HAP-1 (cell line): ENCODE measurements at regions not wholly inside any gene's neighbourhood (a gene's known extent, or its start where the extent isn't known, plus 50 kb on each side); places are given as distances from the start of the nearest gene placed in this dataset.

Source experiments
- DNase-seq, 2 experiments: peaks; one replicate each; pipeline ENCODE4 v3.0.0-alpha.2; 2016 to 2020; ENCODE audit warnings: low spot score in 2 of 2
- H3K27me3 ChIP-seq: fragments of 250-450 bp; sonication (Bioruptor Pico); 2 replicates; pipeline ENCODE4 v1.5.1; 2020; ENCODE audit warnings: low read depth, mild to moderate bottlenecking, moderate library complexity
- H3K36me3 ChIP-seq: fragments of 250-450 bp; sonication (Bioruptor Pico); replicated peaks from 2 replicates; pipeline ENCODE4 v1.5.1; 2020; ENCODE audit warnings: mild to moderate bottlenecking
- H3K4me1 ChIP-seq: fragments of 250-450 bp; sonication (Bioruptor Pico); 2 replicates; pipeline ENCODE4 v1.5.1; 2020; ENCODE audit warnings: mild to moderate bottlenecking
- H3K4me3 ChIP-seq: fragments of 250-450 bp; sonication (Bioruptor Pico); 2 replicates; pipeline ENCODE4 v1.5.1; 2020; ENCODE audit warnings: mild to moderate bottlenecking, moderate library complexity
- H3K9me3 ChIP-seq: fragments of 250-450 bp; sonication (Bioruptor Pico); 2 replicates; pipeline ENCODE4 v1.5.1; 2020; ENCODE audit warnings: mild to moderate bottlenecking, moderate library complexity
- in situ Hi-C: fragments of 300-500 bp; cut with MboI; formaldehyde crosslinking; loops from 3 replicates; pipeline ENCODE4 v1.14.3; 2020; ENCODE audit warnings: low sequenced_read_pairs, inconsistent platforms, mixed read lengths

- no peak overlapping the region for H3K4me3 ChIP-seq
- no peaks in the 10 kb centered on the region for H3K36me3 ChIP-seq
- no peaks in the 10 kb centered on the region for H3K27me3 ChIP-seq
- no peaks in the 10 kb centered on the region for H3K4me1 ChIP-seq
- H3K9me3 ChIP-seq = peaks cover 2% of the 10 kb centered on the region
- no peak for DNase-seq
- in situ Hi-C loops = no loop called here
Measured at GRCh38 chr12:41940571-41940970, 204.1 kb downstream of the GXYLT1 start.

DNA sequence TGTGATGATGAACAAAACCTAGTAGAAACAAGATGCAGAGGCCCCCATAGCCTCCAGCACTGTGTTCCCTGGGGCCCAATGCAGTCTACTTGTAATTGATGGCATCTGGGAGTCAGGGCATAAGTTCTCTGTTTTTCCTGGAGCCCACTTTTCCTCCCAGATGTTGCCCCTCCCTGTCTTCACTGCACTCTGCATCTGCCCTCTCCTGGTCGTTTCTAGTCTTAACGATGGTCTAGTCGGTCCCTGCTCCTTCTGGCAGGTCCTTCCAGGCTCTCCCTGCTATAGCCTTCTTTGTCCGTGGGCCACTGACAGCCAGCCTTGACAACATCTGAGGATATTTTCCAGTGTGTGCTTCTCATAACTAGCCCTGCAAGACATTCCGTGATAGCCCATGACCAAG, 208.3 kb downstream of the GXYLT1 start:
- DNase-seq = no peak
- Histone ChIP-seq H3K36me3 (no peaks in the 10 kb centered on the region), H3K27me3 (no peaks in the 10 kb centered on the region), H3K4me1 (peaks cover 8% of the 10 kb centered on the region), H3K4me3 (no peak overlapping the region), H3K9me3 (no peaks in the 10 kb centered on the region)
- in situ Hi-C loops = no loop called here

- Histone ChIP-seq H3K4me3 (no peak overlapping the region), H3K4me1 (peaks cover 11% of the 10 kb centered on the region), H3K27me3 (no peaks in the 10 kb centered on the region), H3K36me3 (no peaks in the 10 kb centered on the region), H3K9me3 (no peaks in the 10 kb centered on the region)
- DNase-seq = no peak
- in situ Hi-C loops = no loop called here
Measured at GRCh38 chr12:41935911-41936310, 208.8 kb downstream of the GXYLT1 start.

DNA sequence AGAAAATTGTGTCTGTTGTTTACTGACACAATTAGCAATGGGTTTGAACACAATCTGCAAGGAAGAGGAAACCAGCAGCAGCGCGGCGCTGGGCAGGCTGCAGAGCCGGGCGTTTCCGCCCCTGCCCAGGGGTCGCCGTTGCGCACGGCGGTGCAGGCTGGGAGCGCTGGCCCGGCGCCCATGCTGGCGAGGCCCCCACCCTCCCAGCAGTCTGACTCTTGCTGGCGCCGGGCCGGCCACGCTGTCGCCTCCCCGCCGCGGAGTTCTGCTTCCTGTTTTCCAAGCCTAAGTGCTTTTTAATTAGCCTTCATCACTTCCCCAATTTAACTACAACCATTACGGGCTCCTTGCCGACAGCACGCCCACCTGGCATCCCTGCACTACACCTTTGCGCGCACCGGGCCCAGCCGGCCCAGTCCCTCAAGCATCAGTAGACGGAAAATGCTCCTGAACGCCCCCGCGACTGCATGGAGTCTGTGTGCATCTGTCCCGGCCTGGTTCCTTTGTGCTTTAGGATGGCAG, 212.1 kb downstream of the GXYLT1 start:
- peak; percentile 37 to 74 for DNase-seq
- Histone ChIP-seq H3K4me1 (peaks cover 17% of the 10 kb centered on the region), H3K27me3 (no peaks in the 10 kb centered on the region), H3K36me3 (no peaks in the 10 kb centered on the region), H3K9me3 (no peaks in the 10 kb centered on the region), H3K4me3 (peak overlapping the region; percentile 21)
- in situ Hi-C loops = no loop called here

GRCh38 chr12:41930866-41931437, 213.7 kb downstream of the GXYLT1 start:
- no peak for DNase-seq
- in situ Hi-C loops = no loop called here
- H3K9me3 ChIP-seq = no peaks in the 10 kb centered on the region

DNA sequence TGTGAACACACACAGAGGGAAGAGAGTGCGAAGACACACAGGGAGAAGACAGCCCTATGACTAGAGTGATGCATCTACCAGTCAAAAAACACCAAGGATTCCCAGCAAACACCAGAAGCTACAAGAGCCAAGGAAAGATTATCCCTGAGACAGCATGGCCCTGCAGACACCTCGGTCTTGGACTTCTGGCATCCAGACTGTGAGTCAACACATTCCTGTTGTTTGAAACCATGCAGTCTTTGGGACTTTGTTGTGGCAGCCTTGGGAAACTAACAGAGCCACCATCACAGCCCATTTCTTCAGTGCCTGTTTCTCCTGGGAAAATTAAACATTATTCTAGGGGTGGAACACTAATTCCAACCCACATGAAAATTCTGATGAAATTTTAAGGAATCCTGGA, 220.6 kb downstream of the GXYLT1 start:
- in situ Hi-C loops = no loop called here
- no peak for DNase-seq
- no peaks in the 10 kb centered on the region; the same call in 1 of the 2 replicates for H3K9me3 ChIP-seq
- no peaks in the 10 kb centered on the region for H3K36me3 ChIP-seq
- H3K4me1 ChIP-seq = peaks cover 33% of the 10 kb centered on the region
- no peaks in the 10 kb centered on the region for H3K27me3 ChIP-seq
- H3K4me3 ChIP-seq = no peak overlapping the region

More at GRCh38 chr12:41930866-41931437, 213.7 kb downstream of the GXYLT1 start:
- Histone ChIP-seq H3K27me3 (no peaks in the 10 kb centered on the region), H3K4me1 (peaks cover 19% of the 10 kb centered on the region), H3K4me3 (no peak overlapping the region), H3K36me3 (no peaks in the 10 kb centered on the region)

DNA sequence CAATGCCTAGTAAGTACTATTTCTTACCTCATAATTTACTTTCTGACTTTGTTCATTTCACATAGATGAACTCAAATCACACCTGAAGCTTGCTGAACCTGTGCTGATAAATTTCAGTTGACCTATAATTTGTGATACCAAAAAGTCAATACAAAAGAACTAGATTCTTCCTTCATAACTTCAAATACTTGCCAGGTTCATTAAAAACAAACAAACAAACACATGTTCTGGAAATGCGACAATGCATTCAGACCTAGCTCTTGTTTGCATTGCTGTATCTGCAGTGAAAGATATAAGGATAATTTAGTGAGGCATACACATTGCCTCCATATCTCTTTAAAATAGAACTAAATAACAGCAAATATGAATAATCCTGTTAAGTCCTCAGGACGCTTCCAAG, 221.3 kb downstream of the GXYLT1 start:
- Histone ChIP-seq H3K36me3 (no peaks in the 10 kb centered on the region), H3K4me3 (no peak overlapping the region), H3K4me1 (peaks cover 41% of the 10 kb centered on the region), H3K9me3 (no peaks in the 10 kb centered on the region; the same call in 1 of the 2 replicates), H3K27me3 (no peaks in the 10 kb centered on the region)
- no peak for DNase-seq
- in situ Hi-C loops = no loop called here

GRCh38 chr12:41920355-41920754, 224.3 kb downstream of the GXYLT1 start:
- Histone ChIP-seq H3K4me1 (peaks cover 47% of the 10 kb centered on the region), H3K27me3 (no peaks in the 10 kb centered on the region), H3K4me3 (no peak overlapping the region), H3K9me3 (no peaks in the 10 kb centered on the region; the same call in 1 of the 2 replicates), H3K36me3 (no peaks in the 10 kb centered on the region)
- in situ Hi-C loops = no loop called here
- no peak for DNase-seq

GRCh38 chr12:41919526-41920261, 225.0 kb downstream of the GXYLT1 start:
- Histone ChIP-seq H3K36me3 (no peaks in the 10 kb centered on the region), H3K4me1 (peaks cover 47% of the 10 kb centered on the region), H3K9me3 (no peaks in the 10 kb centered on the region), H3K27me3 (no peaks in the 10 kb centered on the region), H3K4me3 (no peak overlapping the region)
- peak; percentile 47 to 98 for DNase-seq
- in situ Hi-C loops = no loop called here

- H3K9me3 ChIP-seq = no peaks in the 10 kb centered on the region
- no peak overlapping the region for H3K4me3 ChIP-seq
- H3K4me1 ChIP-seq = peaks cover 47% of the 10 kb centered on the region
- H3K36me3 ChIP-seq = no peaks in the 10 kb centered on the region
- in situ Hi-C loops = no loop called here
- no peaks in the 10 kb centered on the region for H3K27me3 ChIP-seq
- peak in 1 of 2 experiments; percentile 21 for DNase-seq
Measured at GRCh38 chr12:41919048-41919447, 225.6 kb downstream of the GXYLT1 start.

- in situ Hi-C loops = no loop called here
- no peak overlapping the region for H3K4me3 ChIP-seq
- H3K36me3 ChIP-seq = no peaks in the 10 kb centered on the region
- no peaks in the 10 kb centered on the region for H3K9me3 ChIP-seq
- peaks cover 46% of the 10 kb centered on the region for H3K4me1 ChIP-seq
- no peaks in the 10 kb centered on the region for H3K27me3 ChIP-seq
- peak; percentile 27 to 51 for DNase-seq
Measured at GRCh38 chr12:41917938-41918341, 226.7 kb downstream of the GXYLT1 start.

DNA sequence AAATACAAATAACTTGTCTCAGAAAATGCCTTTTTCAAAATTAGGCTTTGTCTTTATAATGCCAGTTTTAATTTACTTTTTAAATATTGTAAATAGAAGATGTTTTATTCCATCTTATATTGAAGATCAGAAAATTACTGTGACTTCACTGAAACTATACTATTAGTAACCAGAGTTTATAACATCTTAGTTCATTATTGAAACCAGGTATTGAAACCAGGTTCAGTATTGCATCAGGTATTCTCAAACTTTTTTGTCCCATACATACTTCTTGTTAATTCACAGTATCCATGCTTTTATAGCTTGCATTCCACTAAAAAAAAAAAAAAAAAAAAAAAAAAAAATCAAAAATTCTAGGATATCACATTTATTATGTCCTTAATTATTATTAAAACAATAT, 227.5 kb downstream of the GXYLT1 start:
- H3K4me3 ChIP-seq = no peak overlapping the region
- no peak for DNase-seq
- no peaks in the 10 kb centered on the region for H3K9me3 ChIP-seq
- in situ Hi-C loops = no loop called here
- H3K4me1 ChIP-seq = peaks cover 38% of the 10 kb centered on the region
- H3K36me3 ChIP-seq = no peaks in the 10 kb centered on the region
- H3K27me3 ChIP-seq = no peaks in the 10 kb centered on the region

DNA sequence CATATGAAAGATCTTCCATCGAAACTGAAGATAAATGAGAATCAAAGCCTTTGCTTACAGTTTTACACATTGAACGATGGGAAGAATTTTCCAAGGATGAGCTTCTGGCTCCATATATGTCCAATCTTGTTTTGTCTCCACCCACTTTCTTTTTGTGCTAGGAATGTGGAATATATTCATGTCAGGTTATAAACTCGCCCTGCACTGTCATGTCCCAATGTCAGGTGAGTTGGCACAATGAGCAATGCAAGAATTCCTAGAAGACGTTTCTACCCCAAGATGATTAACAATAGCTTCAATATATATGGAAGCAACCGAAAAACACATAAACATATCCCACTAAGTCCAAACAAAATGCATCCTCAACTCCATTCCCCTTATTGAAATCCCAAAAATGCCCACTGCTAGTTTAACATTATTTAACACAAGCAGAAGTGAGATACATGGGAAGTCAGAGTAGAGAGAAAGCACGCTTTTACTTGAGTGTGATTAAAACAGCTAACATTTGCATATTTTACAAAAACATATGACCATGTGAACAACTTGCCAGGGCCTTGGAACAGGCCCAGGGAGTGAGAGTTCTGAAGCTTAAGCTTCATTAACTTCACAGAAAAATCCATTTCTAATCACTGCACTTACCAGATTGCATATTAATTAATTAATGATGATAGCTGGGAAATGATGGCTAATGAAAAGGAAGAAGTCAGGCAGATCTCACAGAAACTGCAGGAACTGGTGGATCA, 233.9 kb downstream of the GXYLT1 start:
- H3K36me3 ChIP-seq = no peaks in the 10 kb centered on the region
- in situ Hi-C loops = no loop called here
- H3K4me3 ChIP-seq = no peak overlapping the region
- peaks cover 5% of the 10 kb centered on the region for H3K4me1 ChIP-seq
- H3K9me3 ChIP-seq = no peaks in the 10 kb centered on the region
- DNase-seq = no peak
- no peaks in the 10 kb centered on the region for H3K27me3 ChIP-seq

DNA sequence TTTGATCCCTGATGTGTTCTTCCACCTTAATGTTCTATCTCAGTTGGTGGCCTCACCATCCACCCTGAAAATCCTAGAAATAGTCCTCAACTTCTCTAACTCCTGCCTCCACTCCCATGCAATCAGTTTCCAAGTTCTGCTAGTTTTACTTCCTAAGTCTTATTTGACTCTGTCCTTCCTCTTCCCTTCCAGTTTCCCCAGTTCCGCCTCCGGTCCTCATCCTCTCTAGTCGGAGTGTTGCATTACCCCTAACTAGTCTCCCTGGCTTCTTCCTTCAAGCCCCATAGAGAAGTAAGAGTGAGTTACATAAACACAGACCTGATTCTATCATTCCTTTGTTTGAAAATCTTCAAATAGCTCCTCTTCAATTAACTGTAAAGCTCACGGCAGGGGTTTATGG, 236.5 kb downstream of the GXYLT1 start:
- no peaks in the 10 kb centered on the region for H3K27me3 ChIP-seq
- no peak for DNase-seq
- in situ Hi-C loops = no loop called here
- peaks cover 13% of the 10 kb centered on the region for H3K4me1 ChIP-seq
- no peaks in the 10 kb centered on the region for H3K36me3 ChIP-seq
- no peaks in the 10 kb centered on the region for H3K9me3 ChIP-seq
- no peak overlapping the region for H3K4me3 ChIP-seq
